ENCODE measurements at regions not wholly inside any gene's neighbourhood (a gene's known extent, or its start where the extent isn't known, plus 50 kb on each side); places are given as distances from the start of the nearest gene placed in this dataset.
"Not testable (repeated sequence)": the region's sequence is repeated elsewhere in the genome, so short reads cannot be mapped to it uniquely, and the experiment has no call there.

DNA sequence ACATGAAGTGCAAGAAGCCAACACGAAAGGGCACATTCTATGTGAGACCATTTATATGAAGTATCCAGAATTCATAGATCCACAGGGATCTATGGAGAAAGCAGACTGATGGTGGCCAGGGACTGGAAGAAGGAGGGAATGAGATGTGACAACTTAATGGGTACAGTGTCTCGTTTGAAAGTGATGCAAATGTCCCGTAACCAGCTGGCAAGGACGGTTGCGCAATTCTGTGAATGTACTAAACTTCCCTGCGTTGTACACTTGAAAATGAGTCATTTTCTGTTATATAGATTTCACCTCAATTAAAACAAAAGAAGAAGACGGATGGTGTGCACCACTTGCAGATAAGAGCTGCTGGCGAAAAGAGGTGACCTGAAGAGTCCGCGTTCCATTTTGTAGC, 861.1 kb downstream of the TYW1 start:
- DNase-seq, result peak in 3 of 10 donors; percentile 10 to 62 (median 36)
- intact Hi-C loops (cut with DNase I), result no loop called here

DNA sequence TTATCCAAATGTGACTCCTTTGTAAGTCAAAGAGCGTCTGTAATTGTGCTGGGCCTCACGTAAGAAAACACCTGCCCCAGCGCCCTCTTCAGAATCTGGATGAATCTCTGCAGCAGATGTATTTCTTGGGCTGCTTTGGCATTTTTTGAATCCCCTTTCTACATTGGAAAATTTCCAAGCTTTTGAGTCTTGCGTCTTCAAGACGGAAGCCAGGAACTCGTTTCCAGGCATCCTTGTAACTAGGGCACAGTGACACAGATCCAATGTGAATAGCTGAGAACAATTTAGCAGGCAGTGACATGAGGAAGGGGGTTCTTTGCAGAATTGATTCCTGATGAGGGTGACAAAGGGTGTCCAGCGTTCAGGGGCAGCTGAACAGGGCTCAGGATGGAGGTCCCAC, 862.3 kb downstream of the TYW1 start:
- peak in 2 of 10 donors; percentile 6 to 46 for DNase-seq
- intact Hi-C loops (cut with DNase I), result no loop called here

DNA sequence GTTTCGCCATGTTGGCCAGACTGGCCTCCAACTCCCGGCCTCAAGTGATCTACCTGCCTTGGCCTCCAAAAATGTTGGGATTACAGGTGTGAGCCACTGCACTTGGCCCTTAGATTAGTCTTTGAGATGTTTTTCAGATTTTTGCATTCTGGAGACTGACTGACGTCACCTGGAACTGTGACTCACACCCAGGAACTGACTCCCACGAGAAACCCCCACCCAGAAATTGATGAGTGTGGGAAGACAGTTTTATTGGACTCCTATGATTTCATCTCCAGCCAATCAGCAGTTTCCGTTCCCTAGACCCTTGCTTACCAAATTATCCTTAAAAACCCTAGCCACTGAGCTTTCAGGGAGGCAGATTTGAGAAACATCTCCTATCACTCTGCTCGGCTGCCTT, 867.3 kb downstream of the TYW1 start:
- no peak for DNase-seq
- intact Hi-C loops (cut with DNase I), result no loop called here

DNA sequence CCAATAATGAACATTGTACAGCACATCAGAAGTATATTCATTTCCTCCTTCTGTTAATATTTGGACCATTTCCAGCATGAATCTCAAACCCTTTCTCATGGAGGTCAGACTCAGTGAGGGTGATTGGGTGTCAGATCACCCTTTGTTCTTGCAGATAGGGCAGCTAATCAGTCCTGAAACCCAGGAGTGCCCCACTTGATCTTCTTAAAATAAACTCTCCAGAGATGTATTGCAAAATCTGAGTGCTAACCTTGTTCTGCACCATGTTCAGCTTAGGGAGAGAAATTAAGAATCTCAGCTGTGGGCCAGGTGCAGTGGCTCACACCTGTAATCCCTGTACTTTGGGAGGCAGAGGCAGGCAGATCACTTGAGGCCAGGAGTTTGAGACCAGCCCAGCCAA, 869.4 kb downstream of the TYW1 start:
- no peak for DNase-seq
- intact Hi-C loops (cut with DNase I), result no loop called here

DNA sequence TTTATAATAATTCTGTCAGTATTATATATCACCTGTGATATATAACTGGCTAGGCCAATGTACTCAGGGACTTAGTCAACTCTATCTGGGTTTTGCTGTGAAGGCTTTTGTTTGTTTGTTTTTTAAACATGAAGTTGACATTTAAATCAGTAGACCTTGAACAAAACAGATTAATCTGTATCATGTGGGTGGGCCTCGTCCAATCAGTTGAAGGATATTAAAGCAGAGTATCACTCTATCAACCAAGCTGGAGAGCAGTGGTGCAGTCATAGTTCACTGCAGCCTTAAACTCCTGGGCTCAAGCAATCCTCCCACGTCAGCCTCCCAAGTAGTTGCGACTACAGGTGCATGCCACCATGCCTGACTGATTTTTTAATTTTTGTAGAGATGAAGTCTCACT, 870.2 kb downstream of the TYW1 start:
- intact Hi-C loops (cut with DNase I), result no loop called here
- DNase-seq, result no peak

DNA sequence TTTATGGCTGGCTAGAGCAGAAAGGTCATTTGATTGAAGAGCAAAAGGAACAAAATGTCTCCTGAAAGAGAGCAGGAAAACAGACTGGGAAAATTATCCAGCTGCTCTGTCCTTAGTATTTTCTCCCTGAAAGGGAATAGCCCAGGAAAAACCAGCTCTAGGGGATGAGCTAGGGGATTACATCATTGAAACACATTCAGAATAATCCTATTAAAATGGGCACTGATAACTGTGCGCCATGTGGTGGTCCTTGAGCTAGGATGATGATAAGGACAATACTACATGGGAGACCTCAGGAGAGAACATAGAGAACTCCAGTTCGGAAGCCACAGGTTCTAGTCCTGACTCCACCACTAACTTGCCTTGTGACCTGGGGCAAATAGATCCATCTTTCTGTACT, 873.8 kb downstream of the TYW1 start:
- no peak for DNase-seq
- intact Hi-C loops (cut with DNase I), result no loop called here

DNA sequence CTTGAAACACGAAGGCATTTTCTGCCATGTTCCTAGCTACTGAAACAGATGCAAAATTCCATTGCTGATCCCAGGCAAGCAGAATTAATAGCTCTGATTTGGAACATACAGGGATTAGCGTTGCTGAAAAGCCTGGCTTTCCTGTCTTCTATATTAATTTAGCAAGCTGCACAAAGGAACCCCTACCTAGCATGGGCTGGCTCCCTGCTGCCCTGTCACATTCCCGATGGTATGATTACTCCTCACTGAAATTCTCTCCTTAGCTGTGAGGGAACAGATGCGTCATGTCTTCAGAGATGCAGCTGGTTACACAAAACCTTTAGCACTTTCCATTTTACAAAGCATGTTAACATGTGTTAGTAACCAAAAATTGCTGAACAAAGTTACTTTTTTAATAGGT, 878.9 kb downstream of the TYW1 start:
- intact Hi-C loops (cut with DNase I), result no loop called here

DNA sequence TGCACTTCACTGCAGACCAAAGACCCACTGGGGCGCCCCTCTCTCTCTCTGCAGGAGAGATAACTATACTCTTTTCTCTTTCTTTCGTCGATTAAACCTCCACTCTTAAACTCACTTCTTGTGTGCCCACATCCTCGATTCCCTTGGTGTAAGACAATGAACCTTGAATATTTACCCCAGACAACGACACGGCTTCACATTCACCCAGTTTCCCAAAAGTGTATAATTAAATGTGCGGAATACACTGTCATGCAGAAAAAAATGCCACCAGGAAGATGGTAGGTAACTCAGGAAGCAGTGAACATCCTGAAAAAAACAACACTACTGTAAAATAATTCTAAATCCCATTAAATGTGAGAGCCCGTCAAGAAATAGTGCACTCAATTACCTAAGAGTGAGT, 882.2 kb downstream of the TYW1 start:
- no peak for DNase-seq
- intact Hi-C loops (cut with DNase I), result no loop called here

More for the DNA sequence above, 878.9 kb downstream of the TYW1 start:
- no peak for DNase-seq

DNA sequence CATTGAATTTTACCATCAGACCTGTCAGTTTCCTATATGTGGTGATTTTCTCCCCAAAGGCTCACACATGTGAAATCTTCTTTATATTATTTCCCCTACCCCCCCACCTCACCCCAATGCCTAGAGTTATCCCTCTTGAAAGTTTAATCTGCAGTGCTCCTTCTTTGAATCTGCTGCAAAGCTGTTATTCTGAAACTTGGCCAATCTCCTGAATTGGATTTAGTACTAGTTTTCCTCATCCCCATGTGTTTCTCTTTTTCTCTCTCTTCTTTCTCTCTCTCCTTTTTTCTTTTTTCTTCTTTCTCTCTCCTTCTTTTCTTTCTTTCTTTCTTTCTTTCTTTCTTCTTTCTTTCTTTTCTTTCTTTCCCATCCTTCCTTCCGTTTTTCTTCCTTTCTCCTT, 886.2 kb downstream of the TYW1 start:
- no peak for DNase-seq
- intact Hi-C loops (cut with DNase I), result no loop called here

DNA sequence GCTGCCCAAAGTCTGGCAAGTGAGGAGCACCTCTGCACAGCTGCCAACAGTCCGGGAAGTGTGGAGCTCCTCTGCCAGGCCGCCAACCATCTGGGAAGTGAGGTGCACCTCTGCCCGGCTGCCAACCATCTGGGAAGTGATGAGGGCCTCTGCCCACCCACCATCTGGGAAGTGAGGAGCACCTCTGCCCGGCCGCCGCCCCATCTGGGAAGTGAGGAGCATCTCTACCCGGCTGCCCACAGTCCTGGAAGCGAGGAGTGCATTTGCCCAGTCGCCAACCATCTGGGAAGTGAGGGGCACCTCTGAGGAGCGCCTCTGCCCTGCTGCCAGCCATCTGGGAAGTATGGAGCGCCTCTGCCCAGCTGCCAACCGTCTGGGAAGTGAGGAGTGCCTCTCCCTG, 893.7 kb downstream of the TYW1 start:
- DNase-seq, result no peak
- intact Hi-C loops (cut with DNase I), result no loop called here

DNA sequence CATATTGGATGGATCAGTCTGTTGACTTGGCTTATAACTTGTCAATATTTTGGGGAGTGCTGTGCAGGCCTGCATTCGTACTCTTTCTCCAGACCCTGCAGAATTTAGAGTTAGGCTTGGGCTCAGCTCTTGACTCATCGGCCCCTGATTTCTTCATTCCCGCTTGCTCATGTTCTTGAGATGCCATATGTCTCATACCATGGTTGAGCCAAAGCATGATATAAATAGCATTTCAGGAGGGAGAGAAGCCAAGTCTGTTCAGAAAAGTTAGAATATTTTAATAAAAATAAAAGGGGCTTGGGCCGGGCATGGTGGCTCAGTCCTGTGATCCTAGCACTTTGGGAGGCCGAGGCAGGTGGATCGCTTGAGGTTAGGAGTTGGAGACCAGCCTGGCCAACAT, 898.1 kb downstream of the TYW1 start:
- no peak for DNase-seq
- intact Hi-C loops (cut with DNase I), result no loop called here

DNA sequence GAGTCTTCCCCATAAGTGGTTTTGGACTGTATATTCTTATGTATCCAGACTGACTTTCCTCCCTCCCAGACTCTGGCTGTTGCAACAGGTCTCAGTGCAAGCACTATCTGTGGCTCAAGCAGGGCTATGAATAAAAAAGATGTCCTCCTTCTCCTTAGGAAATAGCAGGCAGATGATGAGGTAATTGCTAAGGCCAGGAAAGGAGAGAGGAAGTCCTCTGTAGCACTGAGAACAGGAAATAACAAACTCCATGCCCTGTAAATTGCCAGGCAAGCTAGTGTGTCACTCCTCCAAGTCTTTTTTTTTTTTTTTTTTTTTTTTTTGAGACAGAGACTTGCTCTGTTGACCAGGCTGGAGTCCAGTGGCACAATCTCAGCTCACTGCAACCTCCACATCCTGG, 900.1 kb downstream of the TYW1 start:
- no peak for DNase-seq
- intact Hi-C loops (cut with DNase I), result no loop called here

DNA sequence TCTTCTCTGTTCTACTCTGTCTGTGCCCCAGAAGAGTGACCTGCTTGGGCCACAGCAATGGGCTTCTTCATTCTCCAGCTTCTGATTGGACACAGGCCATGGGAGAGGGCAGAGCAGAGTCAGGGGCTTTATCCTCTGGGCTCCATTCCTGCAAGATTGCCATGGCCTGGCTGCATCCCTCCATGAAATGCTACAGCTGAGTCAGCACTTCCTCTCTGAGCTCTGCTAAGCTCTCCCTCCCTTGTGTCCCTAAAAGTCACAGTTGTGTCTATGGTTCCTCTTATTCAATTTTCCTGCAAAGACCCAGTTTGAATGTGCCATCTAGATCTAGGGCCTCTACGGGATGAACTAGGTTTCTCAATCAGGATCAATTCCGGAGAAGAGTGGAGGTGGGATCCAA, 903.8 kb downstream of the TYW1 start:
- DNase-seq, result no peak
- intact Hi-C loops (cut with DNase I), result no loop called here

DNA sequence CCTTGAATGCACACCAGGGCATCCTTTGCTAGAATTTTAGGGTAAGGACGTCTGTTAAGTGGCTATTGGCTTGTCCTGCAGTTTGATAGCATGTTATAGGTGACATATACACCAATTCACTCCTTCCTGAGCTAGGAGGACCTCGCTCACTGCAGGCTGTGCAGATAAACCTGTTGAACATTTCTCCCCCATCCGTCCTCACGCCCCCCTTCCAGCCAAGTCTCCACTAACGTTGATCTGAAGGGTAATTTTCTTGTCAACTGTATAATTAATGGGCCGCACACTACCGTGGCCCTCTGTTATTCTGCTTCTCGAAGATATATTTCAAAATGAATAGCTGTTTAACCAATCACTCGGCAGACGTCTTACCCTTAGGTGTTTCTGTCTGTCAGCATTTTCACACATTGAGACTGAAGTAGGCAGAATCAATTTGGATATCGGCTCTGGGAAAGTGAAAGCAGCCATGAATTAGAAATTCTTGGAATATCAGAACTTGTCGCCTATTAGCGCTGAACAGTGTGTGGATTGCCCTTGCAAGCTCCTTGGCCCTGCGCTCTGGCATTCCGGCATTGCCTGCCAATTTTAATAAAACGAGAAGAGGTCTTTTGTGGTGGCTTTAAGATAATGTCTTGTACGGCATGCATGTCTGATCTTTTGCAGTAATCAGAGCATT, 905.3 kb downstream of the TYW1 start:
- intact Hi-C loops (cut with DNase I), result no loop called here
- DNase-seq, result no peak

DNA sequence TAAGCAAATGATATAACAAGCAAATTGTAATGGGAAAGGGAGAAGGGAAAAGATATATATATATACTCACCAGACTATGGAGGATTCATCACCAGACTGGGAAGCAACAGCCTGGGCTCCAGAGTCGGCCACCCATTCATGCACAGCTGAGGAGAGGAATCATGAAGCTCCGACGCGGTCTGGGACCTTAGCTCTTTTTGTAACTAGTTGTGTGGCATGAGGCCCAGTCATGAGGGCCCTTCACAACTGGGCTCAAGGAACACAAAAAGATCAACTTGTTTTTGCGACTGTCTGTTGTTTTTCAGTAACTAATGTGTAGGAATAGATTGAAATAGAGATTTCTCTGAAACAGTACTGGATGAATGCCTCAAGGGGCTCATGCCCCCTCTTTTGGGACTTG, 911.2 kb downstream of the TYW1 start:
- intact Hi-C loops (cut with DNase I), result no loop called here
- no peak for DNase-seq

DNA sequence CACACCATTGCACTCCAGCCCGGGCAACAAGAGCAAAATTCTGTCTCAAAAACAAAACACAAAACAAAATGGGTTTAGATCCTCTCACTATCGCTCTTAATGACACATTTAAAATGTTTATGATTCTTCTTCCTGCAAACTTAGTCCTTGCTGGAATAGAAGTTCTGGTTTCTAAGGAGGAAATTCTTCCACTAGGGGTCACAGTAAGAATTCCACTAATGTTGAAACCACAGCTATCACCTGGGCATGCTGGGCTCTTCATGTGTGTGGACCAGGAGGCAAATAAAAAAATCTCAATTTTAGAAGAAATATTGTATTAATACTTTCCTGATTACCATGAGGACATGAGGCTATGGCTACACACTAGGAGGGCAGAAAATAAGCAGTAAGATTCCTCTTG, 915.8 kb downstream of the TYW1 start:
- no peak for DNase-seq

DNA sequence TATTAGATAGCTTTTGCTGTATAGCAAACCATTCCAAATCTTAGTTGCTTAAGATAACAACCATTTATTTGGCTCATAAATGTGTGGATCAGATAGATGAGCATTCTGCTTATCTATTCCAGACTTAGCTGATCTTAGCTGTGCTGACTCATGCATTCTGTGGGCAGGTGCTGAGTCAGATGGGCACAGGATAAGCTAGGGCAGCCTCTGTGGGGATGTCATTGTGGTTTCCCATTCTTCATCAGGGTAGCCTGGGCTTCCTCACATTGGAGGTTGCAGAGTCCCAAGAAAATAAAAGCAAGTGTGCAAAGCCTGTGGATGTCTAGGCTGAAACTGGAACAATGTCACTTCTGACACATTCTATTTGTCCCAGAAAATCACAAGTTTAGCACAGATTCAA, 917.0 kb downstream of the TYW1 start:
- intact Hi-C loops (cut with DNase I), result no loop called here
- DNase-seq, result peak in 4 of 10 donors; percentile 5 to 88 (median 27)

More for the DNA sequence above, 915.8 kb downstream of the TYW1 start:
- intact Hi-C loops (cut with DNase I), result no loop called here

DNA sequence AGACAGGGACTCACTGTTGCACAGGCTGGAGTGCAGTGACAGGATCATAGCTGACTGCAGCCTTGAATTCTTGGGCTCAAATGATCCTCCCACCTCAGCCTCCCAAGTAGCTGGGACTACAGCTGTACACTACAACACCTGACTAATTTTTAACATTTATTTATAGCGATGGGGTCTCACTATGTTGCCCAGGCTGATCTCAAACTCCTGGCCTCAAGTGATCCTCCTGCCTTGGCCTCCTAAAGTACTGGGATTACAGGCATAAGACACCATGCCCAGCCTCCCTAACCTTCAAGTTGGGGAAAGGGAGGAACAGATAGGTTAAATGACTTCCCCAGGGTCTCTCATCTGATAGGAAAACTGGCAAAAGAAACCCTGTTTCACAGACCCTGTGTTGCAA, 919.5 kb downstream of the TYW1 start:
- DNase-seq; intact Hi-C loops (cut with DNase I): not testable (repeated sequence)

DNA sequence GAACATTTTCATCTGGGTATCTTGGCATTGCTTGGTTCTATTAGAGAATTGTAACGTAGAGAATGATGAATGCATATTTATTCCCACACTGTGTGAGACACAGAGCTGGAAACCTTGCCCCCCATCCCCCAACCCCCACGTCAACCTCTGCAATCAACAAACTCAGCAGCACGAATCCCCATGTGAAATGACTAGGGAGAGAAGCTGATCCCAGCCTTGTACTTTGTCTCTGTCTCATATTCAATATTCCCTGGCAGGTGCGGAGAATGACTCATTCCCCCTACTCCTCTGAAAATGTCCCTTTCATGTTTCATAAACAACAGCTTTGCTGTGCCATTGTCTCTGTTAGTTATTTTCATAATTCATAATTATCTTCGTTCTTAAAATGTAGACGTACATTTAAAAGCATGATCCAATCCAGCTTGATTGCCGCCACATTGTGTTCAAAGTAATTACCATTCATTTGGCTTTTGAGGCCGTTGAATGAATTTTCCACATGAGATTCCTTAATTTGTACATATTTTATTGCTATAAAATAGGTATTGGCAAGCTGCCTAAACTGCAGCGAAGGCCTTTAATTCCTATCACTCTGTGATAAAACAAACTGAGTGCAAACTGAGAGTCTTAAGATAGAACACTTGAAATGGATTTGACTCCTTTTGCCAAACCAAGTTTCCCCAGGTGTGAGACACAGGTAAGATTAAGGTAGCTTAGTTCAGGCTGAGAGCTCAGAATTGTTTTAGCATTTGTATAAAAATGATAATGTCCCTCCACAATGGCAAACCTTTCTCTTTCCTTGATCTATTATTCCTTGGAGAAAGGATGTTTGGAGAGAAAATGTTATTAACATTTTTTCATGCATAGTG, 920.2 kb downstream of the TYW1 start:
- DNase-seq, result peak in 1 of 10 donors; percentile 4

DNA sequence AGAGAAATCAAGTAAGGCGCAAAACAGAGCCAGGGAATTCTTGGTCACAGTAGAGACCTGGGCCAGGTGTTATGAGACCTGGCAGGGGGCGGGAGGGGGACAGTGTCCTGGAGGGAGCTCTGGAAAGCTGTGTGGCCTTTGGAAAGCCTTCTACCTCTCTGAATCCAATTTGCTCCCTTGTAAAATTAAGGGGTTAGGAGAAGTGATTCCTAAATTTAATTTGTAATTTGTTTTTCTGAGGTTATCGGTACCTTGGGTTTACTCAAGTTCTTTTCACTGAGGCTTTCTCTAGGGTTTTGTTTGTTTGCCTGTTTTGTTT, 920.8 kb downstream of the TYW1 start:
- no peak for DNase-seq
- intact Hi-C loops (cut with DNase I), result no loop called here

More for the DNA sequence above, 920.2 kb downstream of the TYW1 start:
- intact Hi-C loops (cut with DNase I), result no loop called here

DNA sequence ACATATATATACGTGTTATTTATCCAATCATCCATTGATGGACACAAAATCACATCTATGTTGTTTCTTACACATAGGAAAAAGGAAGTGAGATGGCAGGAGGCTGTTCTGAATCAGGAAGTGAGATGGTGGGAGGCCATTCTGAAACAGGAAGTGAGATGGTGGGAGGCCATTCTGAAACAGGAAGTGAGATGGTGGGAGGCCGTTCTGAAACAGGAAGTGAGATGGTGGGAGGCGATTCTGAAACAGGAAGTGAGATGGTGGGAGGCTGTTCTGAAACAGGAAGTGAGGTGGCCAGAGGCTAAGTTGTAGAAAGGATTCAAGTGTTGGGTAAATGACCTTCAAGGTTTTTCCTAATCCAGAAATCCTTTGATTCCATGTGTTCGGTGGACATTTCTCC, 921.5 kb downstream of the TYW1 start:
- no peak for DNase-seq
- intact Hi-C loops (cut with DNase I), result no loop called here

DNA sequence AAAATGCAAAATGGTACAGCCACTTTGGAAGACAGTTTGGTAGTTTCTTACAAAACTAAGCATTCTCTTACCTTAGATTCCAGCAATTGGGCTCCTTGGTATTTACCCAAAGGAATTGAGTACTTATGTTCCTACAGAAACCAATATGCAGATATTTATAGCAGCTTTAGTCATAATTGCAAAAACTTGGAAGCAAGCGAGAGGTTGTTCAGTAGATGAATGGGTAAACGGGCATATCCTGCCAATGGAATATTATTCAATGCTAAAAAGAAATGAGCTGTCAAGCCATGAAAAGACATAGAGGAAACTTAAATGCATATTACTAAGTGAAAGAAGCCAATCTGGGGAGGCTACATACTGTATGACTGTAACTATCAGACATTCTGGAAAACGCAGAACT, 926.7 kb downstream of the TYW1 start:
- intact Hi-C loops (cut with DNase I), result no loop called here
- no peak for DNase-seq
